A673 (cell line): ENCODE measurements at regions not wholly inside any gene's neighbourhood (a gene's known extent, or its start where the extent isn't known, plus 50 kb on each side); places are given as distances from the start of the nearest gene placed in this dataset.

Experiments
- BruUV-seq: library from RNA; stranded (reverse); fragments of 400-500 nt; replicated peaks from 2 replicates; lab custom pipeline; 2021; lab: Mats Ljungman, UMichigan
- CTCF ChIA-PET: fragments of 300-600 bp; sonication (Branson Sonifier 250); formaldehyde crosslinking; loops from one replicate; lab custom pipeline; 2022; ENCODE audit warnings: antibody characterized with exemption; lab: Charles Lee
- POLR2A ChIA-PET: fragments of 300-600 bp; sonication (Branson Sonifier 250); formaldehyde crosslinking; loops from one replicate; lab custom pipeline; 2022; ENCODE audit warnings: antibody characterized with exemption; ENCODE audit not compliant: low non-redundant PET; lab: Charles Lee
- DNase-seq: peaks from one replicate; pipeline ENCODE4 v3.0.0-alpha.2; 2015; ENCODE audit warnings: low spot score
- H3K27ac ChIP-seq: fragments of 200-600 bp; sonication (generic); 2 replicates; pipeline ENCODE4 v1.5.1; 2016; ENCODE audit warnings: mixed run types, low read depth, mild to moderate bottlenecking, mixed read lengths, antibody characterized with exemption, low read length; ENCODE audit not compliant: poor library complexity, severe bottlenecking
- H3K27me3 ChIP-seq: fragments of 200-600 bp; sonication (generic); replicated peaks from 2 replicates; pipeline ENCODE4 v1.6.1; 2017; ENCODE audit warnings: mixed run types, low read depth, mild to moderate bottlenecking, mixed read lengths, antibody characterized with exemption, low read length; ENCODE audit not compliant: insufficient read depth, poor library complexity
- H3K36me3 ChIP-seq: fragments of 200-600 bp; sonication (generic); 2 replicates; pipeline ENCODE4 v1.6.1; 2016; ENCODE audit warnings: mixed run types, mild to moderate bottlenecking, mixed read lengths, antibody characterized with exemption, low read length; ENCODE audit not compliant: insufficient read depth, poor library complexity, severe bottlenecking
- H3K4me1 ChIP-seq: fragments of 200-600 bp; sonication (generic); 2 replicates; pipeline ENCODE4 v1.6.1; 2017; ENCODE audit warnings: mixed run types, mild to moderate bottlenecking, mixed read lengths, antibody characterized with exemption, low read length; ENCODE audit not compliant: insufficient read depth, poor library complexity, severe bottlenecking
- H3K4me3 ChIP-seq: fragments of 200-600 bp; sonication (generic); 2 replicates; pipeline ENCODE4 v1.5.1; 2016; ENCODE audit warnings: low read depth, mixed run types, mild to moderate bottlenecking, mixed read lengths, low read length; ENCODE audit not compliant: poor library complexity, severe bottlenecking
- H3K9me3 ChIP-seq: fragments of 200-600 bp; sonication (generic); 2 replicates; pipeline ENCODE4 v1.6.1; 2016; ENCODE audit warnings: mixed run types, low read depth, mild to moderate bottlenecking, mixed read lengths, antibody characterized with exemption, low read length; ENCODE audit not compliant: poor library complexity, severe bottlenecking
- CTCF ChIP-seq: fragments of 300-800, 200-600 bp; sonication (generic); conservative IDR thresholded peaks from 2 replicates; pipeline ENCODE4 v1.5.1; 2017; ENCODE audit warnings: low read depth, mild to moderate bottlenecking, antibody characterized with exemption, low read length, moderate library complexity, mixed read lengths
- EZH2 ChIP-seq: fragments of 200-600 bp; sonication (generic); IDR thresholded peaks from 2 replicates; pipeline ENCODE4 v1.6.1; 2017; ENCODE audit warnings: borderline replicate concordance, low read depth, mild to moderate bottlenecking, mixed read lengths, antibody characterized with exemption, low read length; ENCODE audit not compliant: poor library complexity, severe bottlenecking
- intact Hi-C: fragments of 100-400 bp; cut with micrococcal nuclease; formaldehyde crosslinking; loops from one replicate; pipeline ENCODE4 v1.10.0; 2022; ENCODE audit not compliant: unreplicated experiment

- Histone ChIP-seq H3K4me3 (no peak overlapping the region), H3K4me1 (no peaks in the 10 kb centered on the region), H3K27ac (no peak overlapping the region), H3K36me3 (no peaks in the 10 kb centered on the region), H3K9me3 (no peaks in the 10 kb centered on the region), H3K27me3 (no peaks in the 10 kb centered on the region)
- no TSS peak for BruUV-seq
- TF ChIP-seq EZH2 (no peak), CTCF (no peak)
- no peak for DNase-seq
- ChIA-PET CTCF (no interaction called here), POLR2A (no interaction called here)
- intact Hi-C loops, result no loop called here
Measured at GRCh38 chr20:11406877-11407276, 510.8 kb upstream of the BTBD3 start.

- Histone ChIP-seq H3K4me3 (no peak overlapping the region), H3K27ac (no peak overlapping the region), H3K4me1 (no peaks in the 10 kb centered on the region), H3K27me3 (no peaks in the 10 kb centered on the region), H3K36me3 (no peaks in the 10 kb centered on the region), H3K9me3 (no peaks in the 10 kb centered on the region)
- no peak for DNase-seq
- intact Hi-C loops, result no loop called here
- CTCF ChIA-PET, result no interaction called here
- TF ChIP-seq CTCF (no peak), EZH2 (no peak)
- BruUV-seq, result no TSS peak
- POLR2A ChIA-PET, result no interaction called here
Measured at GRCh38 chr20:11409561-11409960, 508.1 kb upstream of the BTBD3 start.

GRCh38 chr20:11411765-11412164, 505.9 kb upstream of the BTBD3 start:
- TF ChIP-seq CTCF (no peak), EZH2 (no peak)
- H3K9me3 ChIP-seq, result no peaks in the 10 kb centered on the region
- no peak overlapping the region for H3K4me3 ChIP-seq
- intact Hi-C loops, result no loop called here
- H3K27ac ChIP-seq, result no peak overlapping the region
- ChIA-PET CTCF (no interaction called here), POLR2A (interaction anchor here (0.7 kb wide), 1 partner anchor 137 kb away, joined by 3 read pairs; no protein-coding TSS in a partner anchor)
- no peak for DNase-seq
- no TSS peak for BruUV-seq
- no peaks in the 10 kb centered on the region for H3K36me3 ChIP-seq
- H3K27me3 ChIP-seq, result no peaks in the 10 kb centered on the region
- H3K4me1 ChIP-seq, result no peaks in the 10 kb centered on the region
